ENCODE measurements at regions not wholly inside any gene's neighbourhood (a gene's known extent, or its start where the extent isn't known, plus 50 kb on each side); places are given as distances from the start of the nearest gene placed in this dataset.

DNA sequence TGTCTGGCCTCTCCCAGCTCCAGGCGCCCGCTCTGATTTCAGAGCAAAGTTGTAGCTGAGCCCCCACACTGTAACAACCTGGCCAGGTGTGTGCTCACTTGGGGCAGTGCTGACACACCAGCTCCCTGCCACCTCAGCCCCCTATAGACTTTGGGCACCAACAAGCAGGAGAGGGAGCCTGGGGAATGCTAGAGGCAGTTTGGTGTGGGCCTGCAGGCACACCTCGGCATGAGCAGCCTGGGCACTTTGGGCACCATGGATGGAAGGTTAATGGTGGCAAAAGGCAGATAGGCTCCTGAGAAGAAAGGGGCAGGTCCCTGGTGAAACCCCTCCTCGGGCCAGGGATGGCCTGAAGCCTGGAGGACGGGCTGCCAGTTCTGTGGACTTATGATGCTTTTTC, 212.7 kb upstream of the GNAI1 start:
- TF ChIP-seq, protein P1, sequence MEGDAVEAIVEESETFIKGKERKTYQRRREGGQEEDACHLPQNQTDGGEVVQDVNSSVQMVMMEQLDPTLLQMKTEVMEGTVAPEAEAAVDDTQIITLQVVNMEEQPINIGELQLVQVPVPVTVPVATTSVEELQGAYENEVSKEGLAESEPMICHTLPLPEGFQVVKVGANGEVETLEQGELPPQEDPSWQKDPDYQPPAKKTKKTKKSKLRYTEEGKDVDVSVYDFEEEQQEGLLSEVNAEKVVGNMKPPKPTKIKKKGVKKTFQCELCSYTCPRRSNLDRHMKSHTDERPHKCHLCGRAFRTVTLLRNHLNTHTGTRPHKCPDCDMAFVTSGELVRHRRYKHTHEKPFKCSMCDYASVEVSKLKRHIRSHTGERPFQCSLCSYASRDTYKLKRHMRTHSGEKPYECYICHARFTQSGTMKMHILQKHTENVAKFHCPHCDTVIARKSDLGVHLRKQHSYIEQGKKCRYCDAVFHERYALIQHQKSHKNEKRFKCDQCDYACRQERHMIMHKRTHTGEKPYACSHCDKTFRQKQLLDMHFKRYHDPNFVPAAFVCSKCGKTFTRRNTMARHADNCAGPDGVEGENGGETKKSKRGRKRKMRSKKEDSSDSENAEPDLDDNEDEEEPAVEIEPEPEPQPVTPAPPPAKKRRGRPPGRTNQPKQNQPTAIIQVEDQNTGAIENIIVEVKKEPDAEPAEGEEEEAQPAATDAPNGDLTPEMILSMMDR (IDR thresholded peaks at IDR 0.05) = no peak
- TF ChIP-seq POLR2A (IDR thresholded peaks at IDR 0.05) = no peak
- TF ChIP-seq POLR2AphosphoS5 (IDR thresholded peaks at IDR 0.05) = no peak

Data from prostate gland (tissue), 2 donors.